GM21447 (cell line): ENCODE measurements at regions not wholly inside any gene's neighbourhood (a gene's known extent, or its start where the extent isn't known, plus 50 kb on each side); places are given as distances from the start of the nearest gene placed in this dataset.
"Not testable (repeated sequence)": the region's sequence is repeated elsewhere in the genome, so short reads cannot be mapped to it uniquely, and the experiment has no call there.

Experiments
- ATAC-seq: cut with Tn5 transposase; IDR thresholded peaks from one replicate; pipeline ENCODE4 v1.9.1; 2021; ENCODE audit not compliant: unreplicated experiment

GRCh38 chr1:70812442-70813109 lies 235.0 kb downstream of the PTGER3 start:
- ATAC-seq, result no peak

- ATAC-seq, result no peak
Measured at GRCh38 chr1:70818401-70818800, 229.2 kb downstream of the PTGER3 start.

GRCh38 chr1:70819231-70819630 lies 228.4 kb downstream of the PTGER3 start:
- no peak for ATAC-seq

GRCh38 chr1:70819785-70820184 lies 227.8 kb downstream of the PTGER3 start:
- no peak for ATAC-seq

DNA sequence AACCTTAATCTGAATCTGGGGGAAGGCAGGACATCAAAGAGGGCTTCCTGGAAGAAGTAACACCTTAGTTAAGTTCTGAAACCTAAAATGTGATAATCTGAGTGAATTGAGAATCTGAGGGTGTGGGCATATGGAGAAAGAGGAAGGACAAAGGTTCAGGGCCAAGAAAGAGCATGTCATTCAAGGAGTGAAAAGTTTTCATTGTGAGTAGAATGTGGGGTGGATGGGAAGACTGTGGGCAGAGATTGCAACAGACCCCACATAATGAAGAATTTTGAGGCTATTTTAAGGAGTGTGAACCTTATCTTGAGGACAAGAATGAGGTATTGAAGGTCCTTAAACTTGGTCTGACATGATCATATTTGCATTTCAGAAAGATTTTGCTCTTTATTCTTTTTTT lies 227.2 kb downstream of the PTGER3 start:
- no peak for ATAC-seq

GRCh38 chr1:70820995-70821394 lies 226.6 kb downstream of the PTGER3 start:
- no peak for ATAC-seq

- no peak for ATAC-seq
Measured at GRCh38 chr1:70826428-70826827, 221.2 kb downstream of the PTGER3 start.

- ATAC-seq, result no peak
Measured at GRCh38 chr1:70827030-70827429, 220.6 kb downstream of the PTGER3 start.

GRCh38 chr1:70828177-70828576 lies 219.4 kb downstream of the PTGER3 start:
- no peak for ATAC-seq

DNA sequence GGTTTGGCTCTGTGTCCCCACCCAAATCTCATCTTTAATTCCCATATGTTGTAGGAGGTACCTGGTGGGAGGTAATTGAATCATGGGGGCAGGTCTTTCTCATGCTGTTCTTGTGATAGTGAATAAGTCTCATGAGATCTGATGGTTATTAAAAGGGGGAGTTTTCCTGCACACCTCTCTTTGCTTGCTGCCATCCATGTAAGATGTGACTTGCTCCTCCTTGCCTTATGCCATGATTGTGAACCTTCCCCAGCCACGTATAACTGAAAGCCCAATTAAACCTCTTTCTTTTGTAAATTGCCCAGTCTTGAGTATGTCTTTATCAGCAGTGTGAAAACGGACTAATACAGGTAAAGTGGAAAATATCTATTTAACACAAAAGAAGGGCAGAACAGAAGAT lies 213.3 kb downstream of the PTGER3 start:
- not testable (repeated sequence) for ATAC-seq

DNA sequence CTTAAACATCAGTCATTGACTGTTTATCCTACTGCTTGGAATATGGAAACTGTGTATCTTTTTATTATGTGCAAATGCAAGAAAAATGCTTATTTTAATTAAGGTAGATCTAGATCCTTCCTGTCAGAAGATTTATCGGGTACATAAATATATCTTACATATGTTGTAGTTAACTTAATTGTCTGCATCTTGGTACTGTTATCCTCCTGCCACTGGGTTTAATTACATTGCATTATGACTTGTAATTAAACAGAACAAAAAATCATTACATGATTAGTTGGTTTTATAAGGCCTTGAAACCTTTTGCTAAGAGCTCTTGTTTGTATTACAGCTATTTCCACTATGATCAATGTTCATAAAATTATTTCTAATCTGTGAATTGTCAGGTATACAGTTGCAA lies 211.2 kb downstream of the PTGER3 start:
- no peak for ATAC-seq

GRCh38 chr1:70840260-70840953 lies 207.2 kb downstream of the PTGER3 start:
- ATAC-seq, result no peak

DNA sequence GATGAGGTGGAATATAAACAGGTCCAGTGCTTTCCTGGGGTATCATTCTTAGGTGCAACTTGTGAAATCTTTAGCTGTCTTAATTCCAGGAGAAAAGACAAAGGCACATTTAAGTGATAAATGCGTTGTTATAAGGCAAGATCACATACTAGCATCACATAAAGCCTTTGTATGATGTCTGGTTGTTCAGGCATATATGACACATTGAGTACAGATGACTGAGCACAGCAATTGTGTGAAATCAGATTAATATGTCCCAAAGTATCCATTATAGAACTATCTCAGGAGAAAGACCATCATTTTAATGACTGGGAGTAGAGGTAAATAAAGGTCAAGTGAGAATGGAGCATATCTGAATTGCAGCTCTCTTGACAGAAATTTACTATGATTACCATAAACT lies 205.1 kb downstream of the PTGER3 start:
- no peak for ATAC-seq

DNA sequence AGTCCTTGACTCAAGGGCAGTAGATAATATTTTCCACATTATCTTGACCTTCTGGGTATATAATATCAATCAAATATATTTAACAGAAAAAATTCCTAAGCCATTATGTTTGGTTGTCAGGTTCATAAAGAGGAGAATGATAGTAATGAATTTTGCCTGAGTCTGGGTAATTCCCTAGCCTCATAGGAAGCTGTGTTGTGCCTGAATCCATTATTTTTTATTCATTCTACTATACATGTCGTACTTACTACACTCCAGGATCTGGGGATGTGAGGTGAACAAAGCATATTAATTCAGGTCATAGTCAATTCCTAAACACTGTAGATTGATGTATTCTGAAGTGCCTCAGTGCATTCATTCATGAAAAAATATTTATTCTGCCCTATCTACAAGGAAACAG lies 204.2 kb downstream of the PTGER3 start:
- ATAC-seq, result no peak

- no peak for ATAC-seq
Measured at GRCh38 chr1:70847013-70847412, 200.6 kb downstream of the PTGER3 start.

DNA sequence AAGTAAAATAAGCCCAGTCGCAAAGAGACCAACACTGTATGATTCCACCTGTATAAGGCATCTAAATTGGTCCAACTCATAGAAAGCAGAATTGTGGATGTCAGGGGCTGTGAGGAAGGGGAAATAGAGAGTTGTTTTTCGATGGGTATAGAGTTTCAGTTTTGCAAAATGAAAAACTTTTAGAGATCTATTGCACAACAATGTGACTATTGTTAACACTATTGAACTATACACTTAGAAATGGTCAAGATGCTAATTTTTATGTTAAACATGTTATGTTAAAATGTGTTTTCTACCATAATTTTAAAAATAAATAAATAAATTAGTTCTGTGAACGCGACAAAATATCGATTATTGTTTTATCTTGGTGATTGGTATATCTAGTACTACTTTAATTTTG lies 192.4 kb downstream of the PTGER3 start:
- no peak for ATAC-seq

DNA sequence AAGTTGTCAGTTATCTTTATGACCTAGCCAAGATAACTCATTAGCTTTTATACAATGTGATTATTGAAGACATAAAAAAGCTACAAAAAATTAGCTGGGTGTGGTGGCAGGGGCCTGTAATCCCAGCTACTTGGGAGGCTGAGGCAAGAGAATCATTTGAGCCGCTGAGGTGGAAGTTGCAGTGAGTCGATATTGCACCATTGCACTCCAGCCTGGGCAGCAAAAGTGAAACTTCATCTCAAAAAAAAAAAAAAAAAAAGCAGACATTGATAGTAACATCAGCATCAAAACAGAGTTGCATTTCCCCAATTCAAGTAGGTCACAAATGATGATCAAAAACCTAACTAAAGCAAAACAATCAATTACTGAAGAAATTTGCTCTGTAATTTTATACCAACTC lies 191.4 kb downstream of the PTGER3 start:
- no peak for ATAC-seq

- no peak for ATAC-seq
Measured at GRCh38 chr1:70863239-70863638, 184.4 kb downstream of the PTGER3 start.

- no peak for ATAC-seq
Measured at GRCh38 chr1:70864302-70864701, 183.3 kb downstream of the PTGER3 start.

- no peak for ATAC-seq
Measured at GRCh38 chr1:70866542-70867264, 180.9 kb downstream of the PTGER3 start.

GRCh38 chr1:70871790-70872189 lies 175.8 kb downstream of the PTGER3 start:
- no peak for ATAC-seq

GRCh38 chr1:70874063-70874462 lies 173.6 kb downstream of the PTGER3 start:
- ATAC-seq, result no peak
